Panc1 (cell line): ENCODE measurements at regions not wholly inside any gene's neighbourhood (a gene's known extent, or its start where the extent isn't known, plus 50 kb on each side); places are given as distances from the start of the nearest gene placed in this dataset.

Experiments used
- ATAC-seq: fragments of 200-7000 bp; cut with Tn5 transposase; 2 replicates; pipeline ENCODE4 v1.9.1; 2020; ENCODE audit warnings: mild to moderate bottlenecking, moderate library complexity
- BruUV-seq: library from RNA; stranded (reverse); fragments of 400-500 nt; replicated peaks from 2 replicates; lab custom pipeline; 2021; lab: Mats Ljungman, UMichigan
- CTCF ChIA-PET: fragments of 300-600 bp; sonication (Branson Sonifier 250); formaldehyde crosslinking; loops from one replicate; lab custom pipeline; 2022; ENCODE audit warnings: antibody characterized with exemption; lab: Charles Lee
- POLR2A ChIA-PET: fragments of 300-600 bp; sonication (Branson Sonifier 250); formaldehyde crosslinking; loops from one replicate; lab custom pipeline; 2022; ENCODE audit warnings: antibody characterized with exemption; lab: Charles Lee
- DNase-seq: peaks from one replicate; pipeline ENCODE4 v3.0.0-alpha.2; 2010; ENCODE audit warnings: low read depth, low spot score
- H3K27ac ChIP-seq: 2 replicates; pipeline ENCODE4 v1.5.1; 2011; ENCODE audit warnings: mild to moderate bottlenecking, low read length, inconsistent platforms
- H3K27me3 ChIP-seq: fragments of 200-500 bp; sonication (Bioruptor generic); 2 replicates; pipeline ENCODE4 v1.6.0; 2014; ENCODE audit warnings: low read length, inconsistent platforms; ENCODE audit not compliant: control insufficient read depth, insufficient read depth
- H3K36me3 ChIP-seq: fragments of 200-500 bp; sonication (Bioruptor generic); 2 replicates; pipeline ENCODE4 v1.5.1; 2014; ENCODE audit warnings: inconsistent platforms, mild to moderate bottlenecking, low read length, moderate library complexity; ENCODE audit not compliant: control insufficient read depth, insufficient read depth
- H3K4me1 ChIP-seq: 2 replicates; pipeline ENCODE4 v1.5.1; 2011; ENCODE audit warnings: inconsistent platforms, mild to moderate bottlenecking, low read length, moderate library complexity; ENCODE audit not compliant: control insufficient read depth, insufficient read depth
- H3K4me3 ChIP-seq, 2 experiments: 2 replicates each; pipeline ENCODE4 v1.5.1; 2011 to 2012; ENCODE audit warnings: low read depth in 2 of 2, low read length in 2 of 2, mild to moderate bottlenecking in 2 of 2, inconsistent platforms in 1 of 2, moderate library complexity in 1 of 2
- H3K9me3 ChIP-seq: fragments of 200-500 bp; sonication (Bioruptor generic); 2 replicates; pipeline ENCODE4 v1.5.1; 2014; ENCODE audit warnings: low read depth, mild to moderate bottlenecking, inconsistent platforms, low read length, moderate library complexity; ENCODE audit not compliant: control insufficient read depth, insufficient read depth
- CTCF ChIP-seq: fragments of 450-650 bp; IDR thresholded peaks from 2 replicates; pipeline ENCODE4 v1.5.1; 2017; ENCODE audit warnings: mild to moderate bottlenecking
- POLR2AphosphoS5 ChIP-seq: IDR thresholded peaks from 2 replicates; pipeline ENCODE4 v1.6.1; 2012; ENCODE audit warnings: mild to moderate bottlenecking, low read depth, low read length, moderate library complexity
- REST ChIP-seq, 2 experiments: IDR thresholded peaks; 2 replicates each; pipeline ENCODE4 v1.6.1; 2011 to 2012; ENCODE audit warnings: low read depth in 2 of 2, control low read depth in 1 of 2, low read length in 1 of 2, mild to moderate bottlenecking in 1 of 2, moderate library complexity in 1 of 2; ENCODE audit not compliant: insufficient read depth in 1 of 2
- SIN3A ChIP-seq: IDR thresholded peaks from 2 replicates; pipeline ENCODE4 v1.6.1; 2012; ENCODE audit warnings: low read depth, mild to moderate bottlenecking, low read length, moderate library complexity, borderline replicate concordance; ENCODE audit not compliant: insufficient read depth
- TCF7L2 ChIP-seq: IDR thresholded peaks from 2 replicates; pipeline ENCODE4 v1.6.1; 2011; ENCODE audit warnings: mild to moderate bottlenecking, low read depth, low read length, inconsistent platforms
- in situ Hi-C: cut with HindIII; loops from 2 replicates; pipeline ENCODE4 v1.10.0; 2016; ENCODE audit warnings: low sequenced_read_pairs, low pct_unique_long_range_greater_than_20kb
- intact Hi-C: fragments of 100-400 bp; cut with micrococcal nuclease; formaldehyde crosslinking; loops from one replicate; pipeline ENCODE4 v1.10.0; 2022; ENCODE audit not compliant: unreplicated experiment

- H3K27me3 ChIP-seq = no peaks in the 10 kb centered on the region
These were observed 533.7 kb downstream of the DOK5 start for GRCh38 chr20:55009066-55009465.

GRCh38 chr20:55004044-55004443 is 528.7 kb downstream of the DOK5 start:
- TF ChIP-seq SIN3A (no peak), TCF7L2 (no peak), REST (IDR thresholded peaks at IDR 0.05; ENCODE audit: insufficient read depth in 1 of 2, low read depth in 2 of 2, low read length in 1 of 2) (no peak), CTCF (no peak), POLR2AphosphoS5 (no peak)
- DNase-seq (no peak), ATAC-seq (no peak)
- BruUV-seq = no TSS peak
- no peaks in the 10 kb centered on the region for H3K36me3 ChIP-seq
- no peaks in the 10 kb centered on the region for H3K27me3 ChIP-seq
- H3K9me3 ChIP-seq = no peaks in the 10 kb centered on the region
- POLR2A ChIA-PET = no interaction called here
- H3K4me1 ChIP-seq = no peaks in the 10 kb centered on the region
- CTCF ChIA-PET = interaction anchor here (0.6 kb wide), 1 partner anchor 106 kb away, joined by 4 read pairs; no protein-coding TSS in a partner anchor
- in situ Hi-C loops (no loop called here), intact Hi-C loops (no loop called here)
- H3K4me3 ChIP-seq = no peak overlapping the region
- H3K27ac ChIP-seq = no peak overlapping the region

More at GRCh38 chr20:55009066-55009465, 533.7 kb downstream of the DOK5 start:
- Histone ChIP-seq H3K36me3 (no peaks in the 10 kb centered on the region), H3K9me3 (no peaks in the 10 kb centered on the region), H3K27ac (no peak overlapping the region), H3K4me3 (no peak overlapping the region), H3K4me1 (no peaks in the 10 kb centered on the region)
- TF ChIP-seq TCF7L2 (no peak), CTCF (no peak), REST (IDR thresholded peaks at IDR 0.05; ENCODE audit: insufficient read depth in 1 of 2, low read depth in 2 of 2, low read length in 1 of 2) (no peak)
- intact Hi-C loops (no loop called here), in situ Hi-C loops (no loop called here)
- ATAC-seq (no peak), DNase-seq (no peak)
- BruUV-seq = no TSS peak
- POLR2A ChIA-PET = no interaction called here
- CTCF ChIA-PET = no interaction called here
